Liver (tissue), 3 donors: ENCODE measurements at regions not wholly inside any gene's neighbourhood (a gene's known extent, or its start where the extent isn't known, plus 50 kb on each side); places are given as distances from the start of the nearest gene placed in this dataset.

Source experiments
- GABPA ChIP-seq, 2 donors: IDR thresholded peaks in 1 of 2; conservative IDR thresholded peaks in 1 of 2; 2 replicates each; pipeline ENCODE4 v1.6.1; 2016; ENCODE audit warnings: antibody characterized with exemption in 2 of 2, mild to moderate bottlenecking in 1 of 2, moderate library complexity in 1 of 2
- RAD21 ChIP-seq, 2 donors: IDR thresholded peaks; 2 replicates each; pipeline ENCODE4 v1.6.1; 2016; ENCODE audit warnings: antibody characterized with exemption in 2 of 2, mild to moderate bottlenecking in 2 of 2
- TAF1 ChIP-seq: conservative IDR thresholded peaks from 2 replicates; pipeline ENCODE4 v1.6.1; 2016; ENCODE audit warnings: antibody characterized with exemption, mild to moderate bottlenecking
- TF ChIP-seq, protein P1 (sequence below): fragments of 150-350 bp; IDR thresholded peaks from 2 replicates; pipeline ENCODE4 v1.5.1; 2017; ENCODE audit warnings: improper control_type of control experiment, low read depth, low read length; ENCODE audit not compliant: missing input control
- TF ChIP-seq, protein P2 (sequence below): IDR thresholded peaks from 2 replicates; pipeline ENCODE4 v1.6.1; 2016; ENCODE audit warnings: antibody characterized with exemption, mild to moderate bottlenecking
- TF ChIP-seq, protein P3 (sequence below): IDR thresholded peaks from 2 replicates; pipeline ENCODE4 v1.6.1; 2016; ENCODE audit warnings: antibody characterized with exemption
- donor health status: healthy.
- donor health status: healthy.

DNA sequence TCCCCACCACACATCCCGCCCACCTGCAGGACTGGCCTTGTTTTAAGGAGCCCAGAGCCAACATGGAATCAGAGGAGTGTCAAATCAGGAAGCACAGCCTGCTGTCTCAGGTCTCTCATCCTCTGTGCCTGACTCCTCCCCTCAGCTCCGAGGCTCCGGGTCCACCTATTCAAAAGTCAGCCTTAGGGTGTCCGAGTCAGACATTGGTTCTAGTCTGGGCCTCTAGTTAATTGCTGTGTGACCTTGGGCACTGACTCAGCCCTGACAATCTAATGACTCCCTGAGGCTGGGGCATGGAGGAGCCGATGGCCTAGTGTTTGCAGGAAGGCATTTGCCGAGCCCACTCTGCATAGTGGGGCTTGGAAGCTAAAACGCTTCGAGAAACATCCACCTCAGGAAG, 223.1 kb upstream of the PPP2R2D start:
- TF ChIP-seq, protein P1, sequence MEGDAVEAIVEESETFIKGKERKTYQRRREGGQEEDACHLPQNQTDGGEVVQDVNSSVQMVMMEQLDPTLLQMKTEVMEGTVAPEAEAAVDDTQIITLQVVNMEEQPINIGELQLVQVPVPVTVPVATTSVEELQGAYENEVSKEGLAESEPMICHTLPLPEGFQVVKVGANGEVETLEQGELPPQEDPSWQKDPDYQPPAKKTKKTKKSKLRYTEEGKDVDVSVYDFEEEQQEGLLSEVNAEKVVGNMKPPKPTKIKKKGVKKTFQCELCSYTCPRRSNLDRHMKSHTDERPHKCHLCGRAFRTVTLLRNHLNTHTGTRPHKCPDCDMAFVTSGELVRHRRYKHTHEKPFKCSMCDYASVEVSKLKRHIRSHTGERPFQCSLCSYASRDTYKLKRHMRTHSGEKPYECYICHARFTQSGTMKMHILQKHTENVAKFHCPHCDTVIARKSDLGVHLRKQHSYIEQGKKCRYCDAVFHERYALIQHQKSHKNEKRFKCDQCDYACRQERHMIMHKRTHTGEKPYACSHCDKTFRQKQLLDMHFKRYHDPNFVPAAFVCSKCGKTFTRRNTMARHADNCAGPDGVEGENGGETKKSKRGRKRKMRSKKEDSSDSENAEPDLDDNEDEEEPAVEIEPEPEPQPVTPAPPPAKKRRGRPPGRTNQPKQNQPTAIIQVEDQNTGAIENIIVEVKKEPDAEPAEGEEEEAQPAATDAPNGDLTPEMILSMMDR: no peak
- TF ChIP-seq, protein P2, sequence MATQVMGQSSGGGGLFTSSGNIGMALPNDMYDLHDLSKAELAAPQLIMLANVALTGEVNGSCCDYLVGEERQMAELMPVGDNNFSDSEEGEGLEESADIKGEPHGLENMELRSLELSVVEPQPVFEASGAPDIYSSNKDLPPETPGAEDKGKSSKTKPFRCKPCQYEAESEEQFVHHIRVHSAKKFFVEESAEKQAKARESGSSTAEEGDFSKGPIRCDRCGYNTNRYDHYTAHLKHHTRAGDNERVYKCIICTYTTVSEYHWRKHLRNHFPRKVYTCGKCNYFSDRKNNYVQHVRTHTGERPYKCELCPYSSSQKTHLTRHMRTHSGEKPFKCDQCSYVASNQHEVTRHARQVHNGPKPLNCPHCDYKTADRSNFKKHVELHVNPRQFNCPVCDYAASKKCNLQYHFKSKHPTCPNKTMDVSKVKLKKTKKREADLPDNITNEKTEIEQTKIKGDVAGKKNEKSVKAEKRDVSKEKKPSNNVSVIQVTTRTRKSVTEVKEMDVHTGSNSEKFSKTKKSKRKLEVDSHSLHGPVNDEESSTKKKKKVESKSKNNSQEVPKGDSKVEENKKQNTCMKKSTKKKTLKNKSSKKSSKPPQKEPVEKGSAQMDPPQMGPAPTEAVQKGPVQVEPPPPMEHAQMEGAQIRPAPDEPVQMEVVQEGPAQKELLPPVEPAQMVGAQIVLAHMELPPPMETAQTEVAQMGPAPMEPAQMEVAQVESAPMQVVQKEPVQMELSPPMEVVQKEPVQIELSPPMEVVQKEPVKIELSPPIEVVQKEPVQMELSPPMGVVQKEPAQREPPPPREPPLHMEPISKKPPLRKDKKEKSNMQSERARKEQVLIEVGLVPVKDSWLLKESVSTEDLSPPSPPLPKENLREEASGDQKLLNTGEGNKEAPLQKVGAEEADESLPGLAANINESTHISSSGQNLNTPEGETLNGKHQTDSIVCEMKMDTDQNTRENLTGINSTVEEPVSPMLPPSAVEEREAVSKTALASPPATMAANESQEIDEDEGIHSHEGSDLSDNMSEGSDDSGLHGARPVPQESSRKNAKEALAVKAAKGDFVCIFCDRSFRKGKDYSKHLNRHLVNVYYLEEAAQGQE: no peak
- TF ChIP-seq TAF1 (no peak), RAD21 (IDR thresholded peaks at IDR 0.05) (no peak), GABPA (IDR thresholded peaks at IDR 0.05 in 1 of 2, conservative IDR thresholded peaks at IDR 0.05 in 1 of 2) (no peak)
- TF ChIP-seq, protein P3, sequence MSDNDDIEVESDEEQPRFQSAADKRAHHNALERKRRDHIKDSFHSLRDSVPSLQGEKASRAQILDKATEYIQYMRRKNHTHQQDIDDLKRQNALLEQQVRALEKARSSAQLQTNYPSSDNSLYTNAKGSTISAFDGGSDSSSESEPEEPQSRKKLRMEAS: no peak
